Uterus (tissue), 2 donors: ENCODE measurements at regions not wholly inside any gene's neighbourhood (a gene's known extent, or its start where the extent isn't known, plus 50 kb on each side); places are given as distances from the start of the nearest gene placed in this dataset.

ENCODE experiments used
- POLR2A ChIP-seq, 2 donors: fragments of 450-650 bp; IDR thresholded peaks; one replicate each; pipeline ENCODE4 v1.6.1; 2016; ENCODE audit warnings: antibody characterized with exemption in 2 of 2, mild to moderate bottlenecking in 1 of 2, moderate library complexity in 1 of 2
- TF ChIP-seq, protein P1 (sequence below), 4 experiments: fragments of 200-600 bp in 2 of 4; fragments of 450-650 bp in 2 of 4; sonication (generic) in 2 of 4; IDR thresholded peaks; one replicate each; pipeline ENCODE4 v1.5.1; 2016 to 2019; ENCODE audit warnings: antibody characterized with exemption in 4 of 4, mild to moderate bottlenecking in 2 of 4, moderate library complexity in 1 of 4

DNA sequence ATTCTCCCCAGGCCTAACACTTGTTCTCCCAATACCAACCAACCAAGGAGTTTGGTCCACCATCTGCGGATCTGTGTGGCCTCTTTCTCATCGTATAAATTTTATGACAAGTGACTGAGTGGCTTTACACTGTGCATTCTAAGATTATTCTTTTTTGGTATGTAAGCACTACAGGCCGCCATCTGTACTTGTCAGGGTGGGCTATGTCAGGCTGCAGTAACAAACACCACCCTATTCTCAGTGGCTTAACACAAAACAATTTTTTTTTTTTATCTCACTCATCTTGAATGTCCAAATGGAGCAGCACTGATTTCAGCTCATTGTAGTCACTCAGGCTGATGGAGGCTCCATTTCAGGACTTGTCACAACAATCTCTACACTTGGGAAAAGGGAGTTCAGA lies 412.7 kb upstream of the MIR17HG start:
- TF ChIP-seq, protein P1, sequence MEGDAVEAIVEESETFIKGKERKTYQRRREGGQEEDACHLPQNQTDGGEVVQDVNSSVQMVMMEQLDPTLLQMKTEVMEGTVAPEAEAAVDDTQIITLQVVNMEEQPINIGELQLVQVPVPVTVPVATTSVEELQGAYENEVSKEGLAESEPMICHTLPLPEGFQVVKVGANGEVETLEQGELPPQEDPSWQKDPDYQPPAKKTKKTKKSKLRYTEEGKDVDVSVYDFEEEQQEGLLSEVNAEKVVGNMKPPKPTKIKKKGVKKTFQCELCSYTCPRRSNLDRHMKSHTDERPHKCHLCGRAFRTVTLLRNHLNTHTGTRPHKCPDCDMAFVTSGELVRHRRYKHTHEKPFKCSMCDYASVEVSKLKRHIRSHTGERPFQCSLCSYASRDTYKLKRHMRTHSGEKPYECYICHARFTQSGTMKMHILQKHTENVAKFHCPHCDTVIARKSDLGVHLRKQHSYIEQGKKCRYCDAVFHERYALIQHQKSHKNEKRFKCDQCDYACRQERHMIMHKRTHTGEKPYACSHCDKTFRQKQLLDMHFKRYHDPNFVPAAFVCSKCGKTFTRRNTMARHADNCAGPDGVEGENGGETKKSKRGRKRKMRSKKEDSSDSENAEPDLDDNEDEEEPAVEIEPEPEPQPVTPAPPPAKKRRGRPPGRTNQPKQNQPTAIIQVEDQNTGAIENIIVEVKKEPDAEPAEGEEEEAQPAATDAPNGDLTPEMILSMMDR (IDR thresholded peaks at IDR 0.05): no peak
- TF ChIP-seq POLR2A (IDR thresholded peaks at IDR 0.05): no peak
